Activated CD4-positive, alpha-beta T cell treated with anti-CD3 and anti-CD28 coated beads, Interleukin-2, amount 50 U/mL, for 24 hours (primary cell): ENCODE measurements at regions not wholly inside any gene's neighbourhood (a gene's known extent, or its start where the extent isn't known, plus 50 kb on each side); places are given as distances from the start of the nearest gene placed in this dataset.
"Not testable (repeated sequence)": the region's sequence is repeated elsewhere in the genome, so short reads cannot be mapped to it uniquely, and the experiment has no call there.

ENCODE experiments used
- DNase-seq, 2 donors: peaks; one replicate each; pipeline ENCODE4 v3.0.0-alpha.2; 2020; ENCODE audit warnings: low read depth in 1 of 2, low spot score in 1 of 2

DNA sequence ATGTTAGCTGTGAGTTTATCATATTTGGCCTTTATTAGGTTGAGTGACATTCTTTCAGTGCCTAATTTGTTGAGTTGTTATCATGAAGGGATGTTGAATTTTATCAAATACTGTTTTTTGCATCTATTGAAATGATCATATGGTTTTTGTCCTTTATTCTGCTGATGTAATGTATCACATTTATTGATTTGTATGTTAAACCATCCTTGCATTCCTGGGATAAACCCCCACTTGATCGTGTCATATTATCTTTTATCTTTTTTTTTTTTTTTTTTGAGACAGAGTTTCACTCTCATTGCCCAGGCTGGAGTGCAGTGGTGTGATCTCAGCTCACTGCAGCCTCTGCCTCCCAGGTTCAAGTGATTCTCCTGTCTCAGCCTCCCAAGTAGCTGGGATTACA, 51.9 kb upstream of the MFGE8 start:
- DNase-seq = not testable (repeated sequence)

DNA sequence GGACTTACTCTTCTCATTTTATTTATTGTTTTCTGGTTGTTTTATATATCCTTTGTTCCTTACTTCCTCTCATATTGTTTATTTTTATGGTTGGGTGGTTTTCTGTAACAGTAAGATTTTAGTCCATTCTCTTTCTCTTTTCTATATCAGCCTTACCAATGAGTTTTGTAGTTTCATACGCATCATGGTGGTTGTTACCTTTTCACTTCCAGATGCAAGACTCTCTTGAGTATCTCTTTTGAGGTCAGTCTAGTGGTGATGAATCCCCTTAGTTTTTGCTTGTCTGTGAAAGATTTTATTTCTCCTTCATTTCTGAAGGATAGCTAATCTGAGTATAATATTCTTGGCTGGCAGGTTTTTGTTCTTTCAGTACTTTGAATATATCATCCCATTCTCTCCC, 57.1 kb upstream of the MFGE8 start:
- no peak for DNase-seq

DNA sequence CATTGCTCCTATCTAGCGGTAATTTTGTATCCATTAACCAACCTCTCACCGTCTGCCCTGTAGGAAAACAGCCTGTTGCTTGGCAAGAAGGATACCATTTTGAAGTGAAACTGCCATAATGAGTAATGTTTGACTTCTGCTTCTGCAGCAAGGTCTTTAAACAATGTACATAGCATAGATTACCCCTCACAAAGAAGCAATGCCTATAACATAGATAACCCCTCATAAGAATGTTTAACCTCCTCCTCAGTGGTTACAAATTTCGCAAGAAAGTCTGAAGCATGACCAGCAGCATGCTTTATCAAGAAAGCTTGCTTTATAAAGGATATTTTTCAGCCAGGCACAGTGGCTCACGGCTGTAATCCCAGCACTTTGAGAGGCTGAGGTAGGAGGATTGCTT, 61.2 kb upstream of the MFGE8 start:
- DNase-seq = no peak

DNA sequence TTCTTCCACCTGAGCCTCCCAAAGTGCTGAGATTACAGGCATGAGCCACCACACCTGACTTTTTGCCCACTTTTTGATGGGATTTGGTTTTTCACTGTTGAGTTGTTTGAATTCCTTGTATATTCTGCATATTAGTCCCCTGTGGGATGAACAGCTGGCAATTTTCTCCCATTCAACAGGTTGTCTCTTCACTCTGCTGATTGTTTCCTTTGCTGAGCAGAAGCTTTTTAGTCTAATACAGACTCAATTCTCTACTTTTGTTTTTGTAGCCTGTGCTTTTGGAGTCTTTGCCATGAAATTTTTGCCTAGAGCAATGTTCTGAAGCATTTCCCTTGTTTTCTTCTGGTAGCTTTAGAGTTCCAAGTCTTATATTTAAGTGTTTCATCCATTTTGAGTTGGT, 62.7 kb upstream of the MFGE8 start:
- DNase-seq = no peak

DNA sequence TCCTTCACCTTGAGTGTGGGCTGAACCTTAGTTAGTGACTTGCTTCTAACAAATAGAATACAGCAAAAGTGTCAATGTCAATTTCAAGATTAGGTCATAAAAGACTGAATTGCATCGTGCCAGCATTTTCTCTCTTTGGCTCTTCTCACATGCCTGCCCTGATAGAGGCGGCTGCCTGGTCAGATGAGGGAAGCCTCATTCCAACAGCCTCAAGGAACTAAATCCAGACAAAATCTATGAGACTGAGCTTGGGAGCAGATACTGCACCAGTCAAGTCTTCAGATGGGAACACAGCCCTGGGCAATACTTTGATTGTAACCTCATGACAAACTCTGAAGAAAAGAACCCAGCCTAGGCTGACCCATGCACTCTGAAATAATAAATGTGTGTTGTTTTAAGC, 63.5 kb upstream of the MFGE8 start:
- no peak for DNase-seq

DNA sequence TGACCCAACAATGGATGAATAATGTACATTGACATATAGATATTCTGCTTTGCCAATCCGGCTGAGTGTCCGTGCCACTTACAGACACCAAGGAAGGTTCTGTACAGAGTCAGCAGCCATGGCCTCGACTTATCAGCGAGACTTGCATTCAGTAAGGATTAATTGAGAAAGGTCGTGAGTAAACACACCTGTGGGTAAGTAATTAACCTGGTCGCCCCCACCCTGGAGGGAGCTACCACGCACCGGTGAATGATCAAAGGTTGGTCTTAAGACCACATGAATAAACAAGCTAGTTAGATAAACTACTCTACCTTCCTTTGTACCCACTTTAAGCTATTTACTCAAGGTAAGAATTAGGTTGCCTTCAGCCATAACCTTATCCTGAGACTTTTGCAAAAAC, 66.5 kb upstream of the MFGE8 start:
- DNase-seq = no peak

DNA sequence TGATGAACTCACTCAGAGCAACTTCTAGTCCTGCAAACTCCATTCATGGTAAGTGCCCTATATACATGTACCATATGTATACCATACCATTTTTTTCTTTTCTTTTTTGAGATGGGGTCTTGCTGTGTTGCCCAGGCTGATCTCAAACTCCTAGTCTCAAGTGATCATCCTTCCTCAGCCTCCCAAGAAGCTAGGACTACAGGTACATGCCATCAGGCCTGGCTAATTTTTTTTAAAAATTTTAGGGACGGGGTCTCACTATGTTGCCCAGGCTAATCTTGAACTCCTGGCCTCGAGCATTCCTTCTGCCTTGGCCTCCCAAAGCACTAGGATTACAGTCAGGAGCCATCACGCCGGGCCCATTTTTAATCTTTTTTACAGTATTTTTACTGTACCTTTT, 67.3 kb upstream of the MFGE8 start:
- DNase-seq = no peak

DNA sequence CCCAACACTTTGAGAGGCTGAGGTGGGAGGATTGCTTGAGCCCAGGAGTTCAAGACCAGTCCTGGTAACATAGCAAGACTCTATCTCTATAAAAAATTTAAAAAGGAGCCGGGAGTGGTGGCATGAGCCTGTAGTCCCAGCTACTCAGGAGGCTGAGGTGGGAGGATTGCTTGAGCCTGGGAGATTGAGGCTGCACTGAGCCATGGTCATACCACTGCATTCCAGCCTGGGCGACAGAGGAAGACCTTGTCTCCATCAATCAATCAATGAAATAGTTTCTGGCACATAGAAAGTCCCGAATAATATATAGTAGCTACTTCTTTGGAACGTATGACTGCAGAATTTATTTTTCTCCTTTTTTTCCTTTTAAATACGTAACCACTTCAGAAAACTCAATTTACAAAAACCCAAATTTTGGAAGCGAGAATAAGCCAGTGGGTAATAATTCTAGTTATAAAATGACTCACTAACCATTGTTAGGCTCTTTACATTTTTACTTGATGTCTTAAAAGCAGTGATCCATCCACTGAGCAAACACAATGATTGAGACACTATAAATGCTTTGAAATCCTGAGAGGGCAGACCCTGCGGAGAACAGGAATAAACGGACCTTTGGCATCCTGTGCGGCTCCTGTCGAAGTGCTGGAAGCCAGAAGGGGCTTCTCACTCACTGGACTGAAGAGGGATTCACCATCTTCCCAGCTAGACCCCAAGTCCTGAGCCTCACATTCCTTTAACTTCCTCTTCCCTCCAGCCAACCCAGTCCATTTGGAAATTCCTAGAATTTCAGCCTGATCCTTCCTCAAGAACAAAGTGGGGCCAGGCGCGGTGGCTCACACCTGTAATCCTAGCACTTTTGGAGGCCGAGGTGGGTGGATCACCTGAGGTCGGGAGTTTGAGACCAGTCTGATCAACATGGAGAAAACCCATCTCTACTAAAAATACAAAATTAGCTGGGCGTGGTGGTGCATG, 68.4 kb upstream of the MFGE8 start:
- no peak for DNase-seq

DNA sequence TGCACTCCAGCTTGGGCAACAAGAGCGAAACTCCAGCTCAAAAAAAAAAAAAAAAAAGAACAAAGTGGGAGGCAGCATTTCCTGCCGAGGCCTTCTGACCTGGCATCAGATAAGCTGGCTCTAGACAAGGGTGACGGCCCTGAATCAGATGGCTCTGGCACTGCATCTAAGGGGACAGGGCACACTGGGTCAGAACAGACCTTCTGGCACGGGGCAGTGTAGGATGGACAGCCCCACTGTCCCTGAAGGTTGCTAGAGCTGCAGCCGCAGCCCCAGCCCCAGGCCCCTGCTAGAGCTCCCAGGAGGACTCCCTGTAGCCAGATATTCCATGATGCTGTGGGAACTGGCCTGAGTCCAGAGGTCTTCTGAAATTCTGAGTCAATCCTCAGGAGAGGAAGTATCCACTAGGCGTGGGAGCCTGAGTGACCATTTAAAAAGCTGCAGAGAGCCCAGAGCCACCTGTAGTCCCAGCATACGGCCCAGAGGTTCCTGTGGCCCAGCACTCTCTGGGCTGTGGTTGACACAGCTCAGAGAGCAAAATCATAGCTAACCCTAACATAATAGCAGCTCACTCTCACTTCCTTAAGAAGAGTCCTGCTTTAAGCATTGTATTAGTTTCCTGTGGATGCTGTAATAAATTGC, 69.2 kb upstream of the MFGE8 start:
- no peak for DNase-seq

DNA sequence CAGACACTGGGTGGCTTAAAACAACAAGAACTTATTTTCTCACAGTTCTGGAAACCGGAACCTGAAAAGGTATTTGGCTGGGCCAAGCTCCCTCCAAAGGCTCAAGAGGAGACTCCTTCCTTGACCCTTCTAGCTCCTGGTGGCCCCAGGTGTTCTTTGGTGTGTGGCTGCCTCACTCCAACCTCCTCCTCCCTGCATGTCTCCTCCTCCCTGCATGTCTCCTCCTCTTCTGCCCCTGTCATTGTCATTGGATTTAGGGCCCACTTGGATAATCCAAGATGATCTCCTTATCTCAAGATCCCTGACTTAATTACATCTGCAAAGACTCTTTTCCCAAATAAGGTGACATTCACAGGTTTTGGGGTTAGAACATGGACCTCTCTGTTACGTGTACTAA, 69.8 kb upstream of the MFGE8 start:
- no peak for DNase-seq

DNA sequence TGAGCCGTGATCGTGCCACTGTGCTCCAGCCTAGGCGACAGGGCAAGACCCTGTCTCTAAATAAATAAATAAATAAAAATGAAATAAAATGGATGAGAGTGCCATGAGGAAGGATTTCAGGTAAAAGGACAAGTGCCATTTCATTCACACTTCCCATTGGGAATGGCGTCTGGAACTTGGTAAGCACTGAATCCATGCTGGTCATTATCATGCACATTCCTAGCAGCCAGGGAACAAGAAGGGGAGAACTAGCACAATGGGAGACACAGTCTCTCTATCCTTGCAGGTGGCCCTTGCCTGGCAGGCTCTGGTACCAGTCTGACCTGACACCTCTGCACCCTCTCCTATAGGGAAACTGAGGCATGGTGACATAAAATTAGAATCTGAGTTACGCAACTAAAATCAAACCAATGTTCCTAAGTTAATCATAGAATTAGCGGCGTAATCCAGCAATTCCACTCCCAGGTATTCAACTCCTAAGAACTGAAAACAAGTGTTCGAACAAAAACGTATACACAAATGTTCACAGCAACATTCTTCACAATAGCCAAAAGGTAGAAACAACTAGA, 70.8 kb upstream of the MFGE8 start:
- DNase-seq = no peak

DNA sequence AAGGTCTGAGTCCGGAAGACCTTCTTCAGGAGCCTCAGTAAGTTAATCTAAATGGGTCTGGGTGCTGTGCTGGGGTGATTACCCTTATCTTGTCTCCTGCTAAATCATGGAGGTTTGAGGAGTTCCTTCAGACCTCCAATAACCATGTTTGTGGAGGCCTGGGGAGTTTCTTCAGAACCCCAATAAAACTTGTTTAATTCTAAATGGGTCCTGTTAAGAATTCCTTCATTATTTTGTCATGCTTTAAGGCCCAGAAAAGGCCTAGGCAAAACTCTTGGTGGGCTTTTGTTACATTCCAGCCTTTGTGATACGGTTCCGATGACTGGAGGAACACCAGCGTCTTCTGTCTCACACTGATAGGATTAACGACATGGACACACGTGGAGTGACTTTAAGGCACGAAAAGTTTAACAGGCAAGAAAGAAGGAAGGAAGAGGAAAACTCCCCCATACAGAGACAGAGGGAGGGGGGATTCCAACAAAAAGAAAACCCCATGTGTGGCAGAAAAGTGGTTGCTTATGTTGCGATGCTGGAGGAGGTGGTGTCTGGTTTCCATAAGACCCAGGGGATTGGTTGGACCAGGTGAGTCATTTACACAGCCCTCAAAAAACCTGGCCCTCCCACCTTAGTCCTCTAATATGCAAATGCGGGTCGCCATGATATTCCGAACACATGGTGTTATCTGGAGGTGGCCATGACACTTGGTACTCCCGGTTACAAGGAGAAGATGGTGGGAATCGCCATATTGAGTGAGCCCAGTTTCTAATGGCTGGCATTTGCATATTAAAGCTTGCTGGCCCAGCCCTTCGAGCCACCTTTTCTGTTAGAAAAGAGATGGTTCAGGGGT, 72.6 kb upstream of the MFGE8 start:
- no peak for DNase-seq

DNA sequence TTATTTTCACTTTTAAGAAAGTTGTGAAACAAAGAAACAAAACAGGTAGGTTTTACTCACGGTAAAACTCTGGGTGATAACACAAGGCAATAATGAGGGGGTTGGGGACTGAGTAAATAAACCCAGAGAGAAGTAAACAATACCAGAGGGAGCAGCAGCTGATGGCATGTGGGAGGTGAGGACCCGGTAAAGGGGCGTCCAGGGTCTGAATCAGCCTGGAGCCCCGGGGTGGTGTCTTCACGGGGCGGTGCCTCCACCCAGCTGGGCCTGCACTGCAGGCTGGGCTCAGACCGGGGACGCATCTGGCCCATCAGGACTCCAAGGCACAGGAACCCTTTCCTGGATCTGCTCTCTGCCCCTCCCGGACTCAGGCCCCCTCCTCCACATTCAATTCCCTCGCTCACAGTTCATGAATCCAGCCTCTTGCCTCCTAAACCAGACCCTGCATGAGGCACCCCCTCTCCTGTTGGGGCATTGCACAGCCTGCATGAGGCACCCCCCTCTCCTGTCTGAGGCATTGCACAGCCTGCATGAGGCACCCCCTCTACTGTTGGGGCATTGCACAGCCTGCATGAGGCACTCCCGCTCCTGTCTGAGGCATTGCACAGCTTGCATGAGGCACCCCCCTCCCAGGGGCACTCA, 73.9 kb upstream of the MFGE8 start:
- DNase-seq = no peak

DNA sequence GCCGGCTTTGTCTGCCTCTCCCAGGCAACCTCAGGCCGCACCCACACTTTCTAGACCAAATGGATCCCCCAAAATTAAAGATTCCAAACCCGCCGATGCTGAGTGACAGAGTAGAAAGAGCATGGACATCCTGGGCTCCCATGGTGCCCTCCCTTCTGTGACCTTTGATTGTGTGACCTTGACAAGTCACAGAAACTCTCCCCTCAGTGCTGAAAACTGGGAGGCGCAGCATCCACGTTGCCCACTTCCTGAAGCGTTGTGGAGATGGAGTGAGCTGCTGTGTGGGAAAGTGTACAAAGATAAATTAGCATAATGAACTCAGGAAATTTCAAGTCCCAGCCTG, 74.4 kb upstream of the MFGE8 start:
- no peak for DNase-seq

DNA sequence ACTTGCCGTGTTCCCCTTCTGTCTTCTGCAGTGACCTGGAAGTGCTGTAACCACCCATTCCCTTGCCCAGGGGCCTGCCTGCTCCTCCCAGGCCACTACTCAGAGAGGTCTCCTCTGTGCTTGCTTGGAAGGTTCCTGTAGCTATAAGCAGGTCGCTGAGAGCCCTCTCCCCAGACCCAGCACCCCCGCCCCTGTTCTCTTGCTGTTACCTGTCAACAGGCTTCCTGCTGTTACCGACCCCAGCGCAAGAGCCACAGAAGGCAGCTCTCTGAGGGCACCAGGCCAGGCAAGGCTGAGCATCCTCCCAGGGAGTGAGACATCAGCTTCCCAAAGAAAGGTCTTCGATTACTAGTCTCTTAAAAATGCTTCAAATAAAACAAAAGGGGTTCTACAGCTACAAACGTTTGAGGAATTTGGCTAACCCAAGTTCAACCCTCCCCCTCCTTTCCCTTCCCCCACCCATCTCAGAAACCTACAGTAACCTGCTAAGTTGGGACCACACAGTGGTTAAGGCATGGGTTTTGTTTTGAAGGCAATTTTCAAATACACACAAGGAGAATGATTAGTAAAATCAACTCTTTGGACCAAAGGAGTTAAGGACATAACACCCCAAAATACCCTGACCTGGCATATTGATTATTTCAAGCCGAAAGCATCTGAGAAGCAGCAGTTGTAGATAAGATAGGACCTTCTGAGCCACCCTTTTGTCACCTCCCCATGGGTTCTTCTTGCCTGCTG, 74.9 kb upstream of the MFGE8 start:
- no peak for DNase-seq

DNA sequence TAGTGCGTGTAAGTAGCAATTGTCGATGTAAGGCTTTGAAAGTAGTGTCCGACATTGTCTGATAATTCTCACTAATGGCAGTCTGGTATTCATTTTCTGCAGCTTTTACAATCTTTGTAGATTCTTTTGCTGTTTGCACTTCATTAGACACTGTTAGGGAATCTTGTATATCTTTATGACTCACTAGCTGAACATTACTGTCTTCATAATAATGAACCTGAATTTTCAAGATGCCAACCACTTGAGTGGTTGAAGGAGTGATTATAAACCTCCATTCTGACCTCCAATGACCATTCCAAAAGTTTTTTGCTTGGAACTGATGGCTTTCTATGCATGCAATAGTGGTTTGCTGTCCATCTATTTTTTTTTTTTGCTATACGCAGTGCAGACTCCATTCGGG, 76.4 kb upstream of the MFGE8 start:
- no peak for DNase-seq

DNA sequence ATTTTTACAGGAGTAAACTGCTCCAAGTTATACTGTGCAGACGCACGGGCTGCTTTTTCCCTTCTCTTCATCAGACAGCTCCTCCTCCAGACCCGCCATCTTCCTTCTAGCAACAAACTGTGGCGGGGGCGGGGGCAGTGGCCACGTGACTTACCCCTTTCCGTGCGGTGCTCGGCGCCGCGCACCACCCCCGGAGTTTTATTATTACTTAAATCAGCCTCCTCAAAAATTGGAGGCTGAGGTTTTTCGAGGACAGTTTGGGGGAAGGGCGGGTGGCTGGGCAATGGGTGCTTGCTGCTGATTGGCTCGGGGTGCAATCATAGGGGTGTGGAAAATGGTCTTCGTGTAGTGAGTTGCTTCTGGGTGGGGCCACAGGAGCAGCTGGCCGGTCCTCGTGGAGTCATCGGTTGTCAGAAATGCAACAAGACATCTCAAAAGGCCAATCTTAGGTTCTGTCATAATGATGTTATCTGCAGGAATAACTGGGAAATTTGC, 77.1 kb upstream of the MFGE8 start:
- no peak for DNase-seq

DNA sequence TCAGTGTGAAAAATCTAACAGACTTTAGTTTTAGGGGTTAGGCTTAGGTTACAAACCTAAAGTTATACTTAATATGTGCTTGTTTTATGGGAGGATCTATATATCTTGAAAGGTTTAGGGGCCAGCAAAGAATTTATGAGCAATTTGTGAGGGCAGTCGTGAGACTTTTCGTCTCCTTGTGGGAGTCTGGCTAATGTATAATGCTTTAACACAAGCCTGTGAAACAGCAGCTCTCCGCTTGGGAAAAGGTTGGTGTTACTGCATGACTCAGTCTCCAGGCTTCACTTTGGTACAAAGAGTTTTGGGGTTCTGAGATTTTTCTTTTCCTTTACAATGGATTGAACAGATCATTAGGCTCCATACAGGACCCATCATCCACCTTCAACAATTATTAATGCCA, 79.0 kb upstream of the MFGE8 start:
- DNase-seq = no peak

DNA sequence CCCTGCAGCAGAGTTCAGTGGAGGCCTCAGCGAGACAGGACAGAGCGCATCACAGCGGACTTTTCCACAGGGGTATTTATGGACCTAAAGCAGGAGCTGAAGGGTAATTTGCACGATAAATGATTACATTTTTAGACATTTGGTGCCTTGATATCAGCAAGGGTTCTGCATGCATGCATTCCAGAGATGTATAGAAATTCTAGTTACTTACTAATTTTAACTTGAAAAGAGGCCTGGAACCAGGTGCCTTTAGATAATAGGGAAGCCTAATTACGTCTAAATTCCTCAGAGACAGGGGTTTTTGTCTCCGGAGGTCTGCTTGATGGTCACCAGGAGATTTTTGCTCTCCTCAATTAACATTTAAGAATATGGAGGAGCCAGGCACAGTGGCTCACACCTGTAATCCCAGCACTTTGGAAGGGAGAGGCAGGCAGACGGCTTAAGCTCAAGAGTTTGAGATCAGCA, 79.8 kb upstream of the MFGE8 start:
- DNase-seq = no peak

DNA sequence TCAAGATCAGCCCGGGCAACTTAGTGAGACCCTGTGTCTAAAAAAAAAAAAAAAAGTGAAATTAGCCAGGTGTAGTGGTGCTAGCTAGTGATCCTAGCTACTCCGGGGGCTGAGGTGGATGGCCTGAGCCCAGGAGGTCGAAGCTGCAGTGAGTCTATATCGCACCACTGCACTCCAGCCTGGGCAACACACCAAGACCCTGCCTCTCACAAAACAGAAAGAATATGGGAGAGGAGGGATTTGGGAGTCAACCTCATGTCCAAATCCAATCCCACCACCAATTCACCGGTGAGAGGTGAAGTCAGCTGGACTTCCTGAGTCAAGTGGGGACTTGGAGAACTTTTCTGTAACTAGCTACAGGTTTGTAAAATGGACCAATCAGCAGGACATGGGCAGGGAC, 80.5 kb upstream of the MFGE8 start:
- no peak for DNase-seq
